HepG2 (cell line): ENCODE measurements at regions not wholly inside any gene's neighbourhood (a gene's known extent, or its start where the extent isn't known, plus 50 kb on each side); places are given as distances from the start of the nearest gene placed in this dataset.

Experiments used
- ATAC-seq: fragments of 200-7000 bp; cut with Tn5 transposase; 3 replicates; pipeline ENCODE4 v1.9.1; 2020; ENCODE audit warnings: mild to moderate bottlenecking, moderate library complexity
- BruUV-seq: library from RNA; stranded (reverse); fragments of 400-500 nt; replicated peaks from 2 replicates; lab custom pipeline; 2021; lab: Mats Ljungman, UMichigan
- CTCF ChIA-PET: fragments of 300-600 bp; formaldehyde crosslinking; extraction: SDS; loops from one replicate; lab custom pipeline; 2021; ENCODE audit warnings: low total read pairs, inconsistent platforms, low intra/inter-chr PET ratio; lab: Yijun Ruan, JAX
- POLR2A ChIA-PET: fragments of 350-600 bp; sonication (Branson Sonifier 250); formaldehyde crosslinking; loops from one replicate; lab custom pipeline; 2020; ENCODE audit warnings: antibody characterized with exemption, inconsistent platforms; lab: Yijun Ruan, JAX
- DNase-seq: peaks from one replicate; pipeline ENCODE4 v3.0.0-alpha.2; 2015; ENCODE audit warnings: low spot score
- FAIRE-seq: peaks from 3 replicates; lab custom pipeline; 2011; peaks lifted over from hg19 to GRCh38; lab: Jason Lieb, UNC
- H2AFZ ChIP-seq: one replicate; pipeline ENCODE4 v1.6.1; 2011; ENCODE audit warnings: low read length, inconsistent platforms
- H3K27ac ChIP-seq: fragments of 300-600 bp; 3 replicates; pipeline ENCODE4 v1.8.0; 2011; ENCODE audit warnings: mixed run types, mild to moderate bottlenecking, mixed read lengths, low read length, inconsistent platforms; ENCODE audit not compliant: insufficient read depth; ENCODE audit errors: extremely low read length
- H3K27me3 ChIP-seq, 2 experiments: fragments of 200-600 bp in 1 of 2; 2 replicates in 1 of 2; 3 replicates in 1 of 2; pipeline versions ENCODE4 v1.6.0 to v1.8.0; 2011; ENCODE audit warnings: low read length in 2 of 2, mild to moderate bottlenecking in 2 of 2, moderate library complexity in 2 of 2, inconsistent platforms in 1 of 2; ENCODE audit not compliant: insufficient read depth in 2 of 2, control insufficient read depth in 1 of 2
- H3K36me3 ChIP-seq, 2 experiments: fragments of 200-600 bp in 1 of 2; replicated peaks in 1 of 2; 2 replicates in 1 of 2; 3 replicates in 1 of 2; pipeline versions ENCODE4 v1.5.1 to v1.8.0; 2011; ENCODE audit warnings: low read length in 2 of 2, inconsistent platforms in 1 of 2; ENCODE audit not compliant: insufficient read depth in 2 of 2, control insufficient read depth in 1 of 2
- H3K4me1 ChIP-seq: 2 replicates; pipeline ENCODE4 v1.5.1; 2012; ENCODE audit warnings: low read length, inconsistent platforms; ENCODE audit not compliant: insufficient read depth
- H3K4me2 ChIP-seq: 2 replicates; pipeline ENCODE4 v1.6.0; 2011; ENCODE audit warnings: low read depth, low read length, inconsistent platforms
- H3K4me3 ChIP-seq, 3 experiments: fragments of 200-600 bp in 1 of 3; sonication (generic), shearing (Covaris generic) in 1 of 3; replicated peaks in 1 of 3; 2 replicates each; pipeline ENCODE4 v1.5.1; 2011 to 2016; ENCODE audit warnings: low read length in 3 of 3, inconsistent platforms in 2 of 3, low read depth in 2 of 3, mild to moderate bottlenecking in 2 of 3, control low read depth in 1 of 3, mixed read lengths in 1 of 3; ENCODE audit not compliant: insufficient read depth in 1 of 3
- H3K79me2 ChIP-seq: one replicate; pipeline ENCODE4 v1.6.1; 2011; ENCODE audit warnings: low read length, inconsistent platforms; ENCODE audit not compliant: insufficient read depth
- H3K9ac ChIP-seq: 2 replicates; pipeline ENCODE4 v1.6.0; 2011; ENCODE audit warnings: mild to moderate bottlenecking, low read depth, low read length, inconsistent platforms; ENCODE audit not compliant: insufficient read depth
- H3K9me3 ChIP-seq: 2 replicates; pipeline ENCODE4 v1.5.1; 2012; ENCODE audit warnings: mild to moderate bottlenecking, low read length
- H4K20me1 ChIP-seq: 2 replicates; pipeline ENCODE4 v1.6.0; 2011; ENCODE audit warnings: inconsistent platforms, mild to moderate bottlenecking, low read length, moderate library complexity; ENCODE audit not compliant: insufficient read depth
- HDAC6 ChIP-seq: fragments of 200-600 bp; sonication (generic); IDR thresholded peaks from 2 replicates; pipeline ENCODE4 v1.7.0; 2017; ENCODE audit warnings: mild to moderate bottlenecking, antibody characterized with exemption, low read length, low read depth
- NFATC3 ChIP-seq: sonication (generic); formaldehyde crosslinking; IDR thresholded peaks from 2 replicates; pipeline ENCODE4 v1.5.1; 2020; ENCODE audit warnings: mild to moderate bottlenecking, missing genetic modification reagents
- RERE ChIP-seq: IDR thresholded peaks from 2 replicates; pipeline ENCODE4 v1.6.1; 2016; ENCODE audit warnings: low read depth, missing genetic modification reagents, missing compliant biosample characterization
- ZNF557 ChIP-seq: sonication (generic); formaldehyde crosslinking; IDR thresholded peaks from 2 replicates; pipeline ENCODE4 v1.4.0; 2020; ENCODE audit warnings: missing genetic modification reagents
- WGBS: methylation state at CpG from one replicate; pipeline ENCODE4 v1.1.6; 2017; ENCODE audit warnings: low lambda C conversion rate; 5-methylcytosine and 5-hydroxymethylcytosine counted together
- in situ Hi-C: cut with HindIII; loops from 2 replicates; pipeline ENCODE4 v1.10.0; 2017; ENCODE audit warnings: low pct_unique_long_range_greater_than_20kb; ENCODE audit not compliant: extremely low pct_ligation_motif_present
- intact Hi-C: fragments of 100-400 bp; cut with micrococcal nuclease; formaldehyde crosslinking; loops from one replicate; pipeline ENCODE4 v1.10.0; 2022; ENCODE audit not compliant: unreplicated experiment
- TF ChIP-seq, protein P1 (sequence below): sonication (generic); formaldehyde crosslinking; IDR thresholded peaks from 2 replicates; pipeline ENCODE4 v1.8.1; 2022; ENCODE audit warnings: mild to moderate bottlenecking, missing genetic modification reagents
- TF ChIP-seq, protein P2 (sequence below): sonication (generic); formaldehyde crosslinking; IDR thresholded peaks from 2 replicates; pipeline ENCODE4 v1.5.0; 2020; ENCODE audit warnings: missing genetic modification reagents

- Histone ChIP-seq H3K9ac (no peak overlapping the region), H3K9me3 (peaks cover 96% of the 10 kb centered on the region), H3K4me2 (no peak overlapping the region), H3K27ac (no peak overlapping the region), H3K4me1 (no peaks in the 10 kb centered on the region), H3K36me3 (no peaks in the 10 kb centered on the region)
- CTCF ChIA-PET = no interaction called here
- in situ Hi-C loops (no loop called here), intact Hi-C loops (no loop called here)
- DNase-seq = no peak
- TF ChIP-seq, protein P1, sequence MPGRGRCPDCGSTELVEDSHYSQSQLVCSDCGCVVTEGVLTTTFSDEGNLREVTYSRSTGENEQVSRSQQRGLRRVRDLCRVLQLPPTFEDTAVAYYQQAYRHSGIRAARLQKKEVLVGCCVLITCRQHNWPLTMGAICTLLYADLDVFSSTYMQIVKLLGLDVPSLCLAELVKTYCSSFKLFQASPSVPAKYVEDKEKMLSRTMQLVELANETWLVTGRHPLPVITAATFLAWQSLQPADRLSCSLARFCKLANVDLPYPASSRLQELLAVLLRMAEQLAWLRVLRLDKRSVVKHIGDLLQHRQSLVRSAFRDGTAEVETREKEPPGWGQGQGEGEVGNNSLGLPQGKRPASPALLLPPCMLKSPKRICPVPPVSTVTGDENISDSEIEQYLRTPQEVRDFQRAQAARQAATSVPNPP = no peak
- TF ChIP-seq, all 625 proteins: peak for 0
- no peaks in the 10 kb centered on the region for H4K20me1 ChIP-seq
- no peak overlapping the region for H2AFZ ChIP-seq
- POLR2A ChIA-PET = no interaction called here
- H3K79me2 ChIP-seq = no peaks in the 10 kb centered on the region
- no peaks in the 10 kb centered on the region for H3K27me3 ChIP-seq
- BruUV-seq = no TSS peak
- ATAC-seq (no peak), FAIRE-seq (no peak)
- WGBS = 2% methylated on average over 2 of the region's 2 CpGs
- H3K4me3 ChIP-seq = no peak overlapping the region
Measured at GRCh38 chr5:162683284-162683683, 615.7 kb downstream of the GABRG2 start.

DNA sequence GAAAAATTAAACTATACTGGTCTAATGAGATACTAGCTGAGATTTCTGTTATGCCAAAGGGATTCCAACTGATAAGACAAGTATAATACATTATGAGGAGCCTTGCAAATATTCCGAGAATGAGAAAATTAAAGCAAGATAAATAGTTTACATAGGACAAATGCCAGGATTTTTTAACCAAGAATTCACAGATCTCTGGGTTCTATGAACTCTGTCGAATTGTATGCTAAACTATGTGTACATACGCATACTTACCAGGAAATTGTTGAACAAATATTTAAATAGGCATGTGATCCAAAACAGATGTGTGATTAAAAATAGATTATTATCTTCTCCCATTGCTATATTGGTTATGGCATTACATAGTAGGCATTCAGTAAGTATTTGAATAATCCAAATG, 616.6 kb downstream of the GABRG2 start:
- Histone ChIP-seq H3K4me3 (no peak overlapping the region), H3K9ac (no peak overlapping the region)
- WGBS = 15% methylated on average over 3 of the region's 3 CpGs

More for the DNA sequence above, 616.6 kb downstream of the GABRG2 start:
- H3K9me3 ChIP-seq = peaks cover 96% of the 10 kb centered on the region
- TF ChIP-seq HDAC6 (no peak), ZNF557 (CRISPR knock-in tag) (no peak), NFATC3 (CRISPR knock-in tag) (no peak), RERE (CRISPR knock-in tag) (no peak)
- TF ChIP-seq, protein P2, sequence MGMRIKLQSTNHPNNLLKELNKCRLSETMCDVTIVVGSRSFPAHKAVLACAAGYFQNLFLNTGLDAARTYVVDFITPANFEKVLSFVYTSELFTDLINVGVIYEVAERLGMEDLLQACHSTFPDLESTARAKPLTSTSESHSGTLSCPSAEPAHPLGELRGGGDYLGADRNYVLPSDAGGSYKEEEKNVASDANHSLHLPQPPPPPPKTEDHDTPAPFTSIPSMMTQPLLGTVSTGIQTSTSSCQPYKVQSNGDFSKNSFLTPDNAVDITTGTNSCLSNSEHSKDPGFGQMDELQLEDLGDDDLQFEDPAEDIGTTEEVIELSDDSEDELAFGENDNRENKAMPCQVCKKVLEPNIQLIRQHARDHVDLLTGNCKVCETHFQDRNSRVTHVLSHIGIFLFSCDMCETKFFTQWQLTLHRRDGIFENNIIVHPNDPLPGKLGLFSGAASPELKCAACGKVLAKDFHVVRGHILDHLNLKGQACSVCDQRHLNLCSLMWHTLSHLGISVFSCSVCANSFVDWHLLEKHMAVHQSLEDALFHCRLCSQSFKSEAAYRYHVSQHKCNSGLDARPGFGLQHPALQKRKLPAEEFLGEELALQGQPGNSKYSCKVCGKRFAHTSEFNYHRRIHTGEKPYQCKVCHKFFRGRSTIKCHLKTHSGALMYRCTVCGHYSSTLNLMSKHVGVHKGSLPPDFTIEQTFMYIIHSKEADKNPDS = no peak
- DNase-seq (no peak), ATAC-seq (no peak), FAIRE-seq (no peak)
- no peak overlapping the region for H3K27ac ChIP-seq
- in situ Hi-C loops (no loop called here), intact Hi-C loops (no loop called here)
- no peaks in the 10 kb centered on the region for H3K79me2 ChIP-seq
- POLR2A ChIA-PET = no interaction called here
- H3K4me1 ChIP-seq = no peaks in the 10 kb centered on the region
- H2AFZ ChIP-seq = no peak overlapping the region
- H3K4me2 ChIP-seq = no peak overlapping the region
- no peaks in the 10 kb centered on the region for H3K36me3 ChIP-seq
- CTCF ChIA-PET = no interaction called here
- BruUV-seq = no TSS peak
- no peaks in the 10 kb centered on the region for H4K20me1 ChIP-seq
- no peaks in the 10 kb centered on the region for H3K27me3 ChIP-seq
